ENCODE measurements at regions not wholly inside any gene's neighbourhood (a gene's known extent, or its start where the extent isn't known, plus 50 kb on each side); places are given as distances from the start of the nearest gene placed in this dataset.

GRCh38 chr18:25010623-25011374 is 341.2 kb downstream of the ZNF521 start:
- Histone ChIP-seq H3K36me3 (ENCODE audit: control insufficient read depth, insufficient read depth, low read length) (no peaks in the 10 kb centered on the region), H3K27me3 (ENCODE audit: control insufficient read depth, insufficient read depth, low read length) (no peaks in the 10 kb centered on the region), H3K4me3 (ENCODE audit: low read depth, low read length) (no peak overlapping the region)
- no peak for TF ChIP-seq CTCF (IDR thresholded peaks at IDR 0.05; ENCODE audit: insufficient read depth, low read length, severe bottlenecking)
- FAIRE-seq (no peak), DNase-seq (ENCODE audit: low read depth) (no peak)
